Liver (tissue), 8 donors: ENCODE measurements at regions not wholly inside any gene's neighbourhood (a gene's known extent, or its start where the extent isn't known, plus 50 kb on each side); places are given as distances from the start of the nearest gene placed in this dataset.

Experiments
- DNase-seq: peaks from one replicate; pipeline ENCODE4 v3.0.0-alpha.2; 2017; ENCODE audit warnings: low spot score
- H3K27ac ChIP-seq, 2 donors: one replicate each; pipeline ENCODE4 v1.7.0; 2013; ENCODE audit warnings: inconsistent platforms in 2 of 2, low read length in 2 of 2, control low read depth in 1 of 2, low read depth in 1 of 2, mild to moderate bottlenecking in 1 of 2
- H3K27me3 ChIP-seq, 4 donors: one replicate each; pipeline versions ENCODE4 v1.6.1 to v1.7.0; 2013; ENCODE audit warnings: low read length in 3 of 4, inconsistent platforms in 1 of 4, mild to moderate bottlenecking in 1 of 4, moderate library complexity in 1 of 4; ENCODE audit not compliant: control insufficient read depth in 4 of 4, insufficient read depth in 4 of 4
- H3K36me3 ChIP-seq, 4 donors: one replicate each; pipeline versions ENCODE4 v1.6.1 to v1.7.0; 2013; ENCODE audit warnings: low read length in 3 of 4, mild to moderate bottlenecking in 3 of 4, low read depth in 1 of 4, moderate library complexity in 1 of 4; ENCODE audit not compliant: control insufficient read depth in 4 of 4, insufficient read depth in 3 of 4
- H3K4me1 ChIP-seq, 4 donors: one replicate each; pipeline versions ENCODE4 v1.6.1 to v1.7.0; 2013; ENCODE audit warnings: low read length in 3 of 4, mild to moderate bottlenecking in 3 of 4, moderate library complexity in 1 of 4; ENCODE audit not compliant: control insufficient read depth in 4 of 4, insufficient read depth in 4 of 4
- H3K4me3 ChIP-seq, 3 donors: one replicate each; pipeline versions ENCODE4 v1.6.1 to v1.7.0; 2013; ENCODE audit warnings: low read length in 3 of 3, control low read depth in 1 of 3, low read depth in 1 of 3, mild to moderate bottlenecking in 1 of 3
- H3K9ac ChIP-seq, 2 donors: one replicate each; pipeline ENCODE4 v1.7.0; 2013; ENCODE audit warnings: low read length in 2 of 2, mild to moderate bottlenecking in 2 of 2, moderate library complexity in 2 of 2, control low read depth in 1 of 2, low read depth in 1 of 2
- H3K9me3 ChIP-seq, 4 donors: one replicate each; pipeline versions ENCODE4 v1.6.1 to v1.7.0; 2013; ENCODE audit warnings: low read length in 3 of 4; ENCODE audit not compliant: control insufficient read depth in 4 of 4
- ATF3 ChIP-seq: IDR thresholded peaks from 2 replicates; pipeline ENCODE4 v1.6.1; 2016; ENCODE audit warnings: antibody characterized with exemption
- CTCF ChIP-seq: fragments of 150-350 bp; IDR thresholded peaks from 2 replicates; pipeline ENCODE4 v1.5.1; 2017; ENCODE audit warnings: improper control_type of control experiment, low read depth, low read length; ENCODE audit not compliant: missing input control
- EGR1 ChIP-seq, 2 donors: IDR thresholded peaks; 2 replicates each; pipeline ENCODE4 v1.6.1; 2016 to 2018; ENCODE audit warnings: antibody characterized with exemption in 2 of 2, low read depth in 2 of 2
- FOXA1 ChIP-seq: IDR thresholded peaks from 2 replicates; pipeline ENCODE4 v1.6.1; 2016; ENCODE audit warnings: antibody characterized with exemption
- FOXA2 ChIP-seq: IDR thresholded peaks from 2 replicates; pipeline ENCODE4 v1.6.1; 2016; ENCODE audit warnings: antibody characterized with exemption
- GABPA ChIP-seq, 2 donors: IDR thresholded peaks in 1 of 2; conservative IDR thresholded peaks in 1 of 2; 2 replicates each; pipeline ENCODE4 v1.6.1; 2016; ENCODE audit warnings: antibody characterized with exemption in 2 of 2, mild to moderate bottlenecking in 1 of 2, moderate library complexity in 1 of 2
- HNF4A ChIP-seq, 2 donors: conservative IDR thresholded peaks; 2 replicates each; pipeline ENCODE4 v1.6.1; 2016; ENCODE audit warnings: antibody characterized with exemption in 2 of 2, mild to moderate bottlenecking in 2 of 2
- HNF4G ChIP-seq: IDR thresholded peaks from 2 replicates; pipeline ENCODE4 v1.6.1; 2016; ENCODE audit warnings: antibody characterized with exemption
- JUND ChIP-seq, 2 donors: IDR thresholded peaks; 2 replicates each; pipeline ENCODE4 v1.6.1; 2016; ENCODE audit warnings: antibody characterized with exemption in 2 of 2
- MAX ChIP-seq: IDR thresholded peaks from 2 replicates; pipeline ENCODE4 v1.6.1; 2016; ENCODE audit warnings: antibody characterized with exemption
- NR2F2 ChIP-seq: IDR thresholded peaks from 2 replicates; pipeline ENCODE4 v1.6.1; 2016; ENCODE audit warnings: antibody characterized with exemption
- RAD21 ChIP-seq, 2 donors: IDR thresholded peaks; 2 replicates each; pipeline ENCODE4 v1.6.1; 2016; ENCODE audit warnings: antibody characterized with exemption in 2 of 2, mild to moderate bottlenecking in 2 of 2
- RXRA ChIP-seq, 2 donors: IDR thresholded peaks; 2 replicates each; pipeline ENCODE4 v1.6.1; 2017 to 2018; ENCODE audit warnings: antibody characterized with exemption in 2 of 2, mild to moderate bottlenecking in 1 of 2
- SP1 ChIP-seq: IDR thresholded peaks from 2 replicates; pipeline ENCODE4 v1.6.1; 2018; ENCODE audit warnings: antibody characterized with exemption, mild to moderate bottlenecking
- TAF1 ChIP-seq: conservative IDR thresholded peaks from 2 replicates; pipeline ENCODE4 v1.6.1; 2016; ENCODE audit warnings: antibody characterized with exemption, mild to moderate bottlenecking
- YY1 ChIP-seq: IDR thresholded peaks from 2 replicates; pipeline ENCODE4 v1.6.1; 2016; ENCODE audit warnings: antibody characterized with exemption, mild to moderate bottlenecking
- ZBTB33 ChIP-seq: IDR thresholded peaks from 2 replicates; pipeline ENCODE4 v1.6.1; 2016; ENCODE audit warnings: antibody characterized with exemption
- WGBS: extraction: QIAGEN DNeasy Blood & Tissue Kit; methylation state at CpG from one replicate; pipeline ENCODE4 v1.1.7; 2013; 5-methylcytosine and 5-hydroxymethylcytosine counted together
- donor health status: healthy.
- donor health status: healthy.
- donor health status: healthy.
- donor health status: healthy.
- donor health status: healthy.

GRCh38 chr1:232553050-232553754, 76.7 kb downstream of the SIPA1L2 start:
- Histone ChIP-seq H3K27ac (no peak overlapping the region), H3K36me3 (no peaks in the 10 kb centered on the region), H3K27me3 (no peaks in the 10 kb centered on the region), H3K4me3 (no peak overlapping the region), H3K9ac (no peak overlapping the region), H3K4me1 (no peaks in the 10 kb centered on the region), H3K9me3 (no peaks in the 10 kb centered on the region)
- TF ChIP-seq EGR1 (IDR thresholded peaks at IDR 0.05; ENCODE audit: low read depth in 2 of 2): no peak
- TF ChIP-seq HNF4G: no peak
- TF ChIP-seq ZBTB33: no peak
- TF ChIP-seq FOXA1: no peak
- TF ChIP-seq HNF4A (conservative IDR thresholded peaks at IDR 0.05): no peak
- no peak for TF ChIP-seq RAD21 (IDR thresholded peaks at IDR 0.05)
- no peak for TF ChIP-seq YY1
- TF ChIP-seq TAF1: no peak
- no peak for TF ChIP-seq SP1
- no peak for TF ChIP-seq ATF3
- no peak for TF ChIP-seq JUND (IDR thresholded peaks at IDR 0.05)
- TF ChIP-seq NR2F2: no peak
- TF ChIP-seq CTCF: no peak
- 68% methylated on average over 12 of the region's 12 CpGs for WGBS
- no peak for DNase-seq

- no peak overlapping the region for H3K9ac ChIP-seq
- DNase-seq: no peak
- 95% methylated on average over 7 of the region's 7 CpGs for WGBS
- H3K27me3 ChIP-seq: no peaks in the 10 kb centered on the region
- no peaks in the 10 kb centered on the region for H3K36me3 ChIP-seq
- TF ChIP-seq ATF3: no peak
- no peak for TF ChIP-seq RAD21 (IDR thresholded peaks at IDR 0.05)
- no peak for TF ChIP-seq ZBTB33
- TF ChIP-seq SP1: no peak
- TF ChIP-seq HNF4G: no peak
- TF ChIP-seq GABPA (IDR thresholded peaks at IDR 0.05 in 1 of 2, conservative IDR thresholded peaks at IDR 0.05 in 1 of 2): no peak
- TF ChIP-seq MAX: no peak
- no peak for TF ChIP-seq CTCF
- no peak for TF ChIP-seq HNF4A (conservative IDR thresholded peaks at IDR 0.05)
- TF ChIP-seq EGR1 (IDR thresholded peaks at IDR 0.05; ENCODE audit: low read depth in 2 of 2): no peak
- TF ChIP-seq FOXA2: no peak
- TF ChIP-seq YY1: no peak
- TF ChIP-seq RXRA (IDR thresholded peaks at IDR 0.05): no peak
- no peaks in the 10 kb centered on the region for H3K9me3 ChIP-seq
- H3K27ac ChIP-seq: no peak overlapping the region
- H3K4me3 ChIP-seq: no peak overlapping the region
- H3K4me1 ChIP-seq: no peaks in the 10 kb centered on the region
Observed at GRCh38 chr1:232551386-232551785, 78.5 kb downstream of the SIPA1L2 start.
